ENCODE measurements at regions not wholly inside any gene's neighbourhood (a gene's known extent, or its start where the extent isn't known, plus 50 kb on each side); places are given as distances from the start of the nearest gene placed in this dataset.

DNA sequence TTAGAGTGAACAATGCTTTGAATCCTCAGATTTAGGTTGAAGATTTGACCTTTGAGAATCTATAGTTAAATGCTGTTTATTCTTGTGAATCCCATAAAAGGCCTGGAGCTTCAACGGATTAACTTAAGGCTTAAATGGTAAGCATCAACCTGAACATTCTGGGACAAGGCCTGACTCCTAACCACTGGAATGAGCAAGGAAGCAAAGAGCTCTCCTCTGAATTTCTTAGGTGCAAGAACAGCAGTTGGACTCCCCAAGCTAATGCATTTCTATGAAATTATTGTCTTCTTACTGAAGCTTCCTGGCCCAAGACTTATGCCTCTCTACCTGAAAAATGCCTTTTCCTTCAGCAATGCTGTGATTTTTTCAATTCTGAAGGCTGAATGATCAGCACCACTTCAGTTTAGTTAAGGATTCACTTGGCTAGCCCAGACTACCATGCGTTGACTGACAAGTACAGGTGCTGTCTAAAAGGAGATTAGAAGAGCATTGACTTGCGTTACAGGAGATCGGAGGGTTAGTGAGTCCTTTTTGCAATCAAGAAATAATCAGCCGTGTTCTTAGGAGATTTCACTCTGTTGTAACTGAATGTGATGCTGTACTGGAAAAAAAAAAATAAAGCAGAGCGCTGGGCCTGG lies 178.5 kb downstream of the ZC3H11B start:
- DNase-seq (ENCODE audit: low read depth in 1 of 2, low spot score in 1 of 2), result no peak
- ChIA-PET POLR2A (no interaction called here), CTCF (no interaction called here)
- Histone ChIP-seq H3K9me3 (no peaks in the 10 kb centered on the region), H3K4me2 (no peak overlapping the region), H3K4me1 (no peaks in the 10 kb centered on the region), H3K27ac (no peak overlapping the region), H3K4me3 (no peak overlapping the region)
- FAIRE-seq, result no peak
- TF ChIP-seq CBX2 (IDR thresholded peaks at IDR 0.05; ENCODE audit: borderline replicate concordance, low read depth) (no peak), RCOR1 (IDR thresholded peaks at IDR 0.05; ENCODE audit: low read depth, low read length) (no peak), EP300 (IDR thresholded peaks at IDR 0.05) (no peak), TFCP2L1 (CRISPR knock-in tag; IDR thresholded peaks at IDR 0.05) (no peak), CBX8 (IDR thresholded peaks at IDR 0.05) (no peak), MYC (IDR thresholded peaks at IDR 0.05; ENCODE audit: borderline replicate concordance, low read length) (no peak), POLR2AphosphoS2 (conservative IDR thresholded peaks at IDR 0.05; ENCODE audit: low read length) (no peak), KDM5A (IDR thresholded peaks at IDR 0.05) (no peak), RARB (CRISPR knock-in tag; IDR thresholded peaks at IDR 0.05) (no peak), NFE2L2 (conservative IDR thresholded peaks at IDR 0.05; ENCODE audit: low read length) (no peak), MAFK (IDR thresholded peaks at IDR 0.05; ENCODE audit: partially characterized antibody) (no peak), RNF2 (IDR thresholded peaks at IDR 0.05; ENCODE audit: borderline replicate concordance, low read depth) (no peak), EHMT2 (IDR thresholded peaks at IDR 0.05; ENCODE audit: low read depth) (no peak), KDM1A (IDR thresholded peaks at IDR 0.05; ENCODE audit: low read depth) (no peak), GATA3 (IDR thresholded peaks at IDR 0.05; ENCODE audit: borderline replicate concordance) (no peak), POLR2A (IDR thresholded peaks at IDR 0.05; ENCODE audit: low read length) (no peak), FOSL2 (IDR thresholded peaks at IDR 0.05) (no peak), FOSL2 (CRISPR knock-in tag; IDR thresholded peaks at IDR 0.05) (no peak), ZNF302 (CRISPR knock-in tag; IDR thresholded peaks at IDR 0.05) (no peak), MAX (IDR thresholded peaks at IDR 0.05) (no peak)
- TF ChIP-seq, protein P1, sequence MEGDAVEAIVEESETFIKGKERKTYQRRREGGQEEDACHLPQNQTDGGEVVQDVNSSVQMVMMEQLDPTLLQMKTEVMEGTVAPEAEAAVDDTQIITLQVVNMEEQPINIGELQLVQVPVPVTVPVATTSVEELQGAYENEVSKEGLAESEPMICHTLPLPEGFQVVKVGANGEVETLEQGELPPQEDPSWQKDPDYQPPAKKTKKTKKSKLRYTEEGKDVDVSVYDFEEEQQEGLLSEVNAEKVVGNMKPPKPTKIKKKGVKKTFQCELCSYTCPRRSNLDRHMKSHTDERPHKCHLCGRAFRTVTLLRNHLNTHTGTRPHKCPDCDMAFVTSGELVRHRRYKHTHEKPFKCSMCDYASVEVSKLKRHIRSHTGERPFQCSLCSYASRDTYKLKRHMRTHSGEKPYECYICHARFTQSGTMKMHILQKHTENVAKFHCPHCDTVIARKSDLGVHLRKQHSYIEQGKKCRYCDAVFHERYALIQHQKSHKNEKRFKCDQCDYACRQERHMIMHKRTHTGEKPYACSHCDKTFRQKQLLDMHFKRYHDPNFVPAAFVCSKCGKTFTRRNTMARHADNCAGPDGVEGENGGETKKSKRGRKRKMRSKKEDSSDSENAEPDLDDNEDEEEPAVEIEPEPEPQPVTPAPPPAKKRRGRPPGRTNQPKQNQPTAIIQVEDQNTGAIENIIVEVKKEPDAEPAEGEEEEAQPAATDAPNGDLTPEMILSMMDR (IDR thresholded peaks at IDR 0.05), result no peak
- no peak for ATAC-seq
- 86% methylated on average over 6 of the region's 6 CpGs for WGBS (ENCODE audit: missing lambda C conversion rate)

DNA sequence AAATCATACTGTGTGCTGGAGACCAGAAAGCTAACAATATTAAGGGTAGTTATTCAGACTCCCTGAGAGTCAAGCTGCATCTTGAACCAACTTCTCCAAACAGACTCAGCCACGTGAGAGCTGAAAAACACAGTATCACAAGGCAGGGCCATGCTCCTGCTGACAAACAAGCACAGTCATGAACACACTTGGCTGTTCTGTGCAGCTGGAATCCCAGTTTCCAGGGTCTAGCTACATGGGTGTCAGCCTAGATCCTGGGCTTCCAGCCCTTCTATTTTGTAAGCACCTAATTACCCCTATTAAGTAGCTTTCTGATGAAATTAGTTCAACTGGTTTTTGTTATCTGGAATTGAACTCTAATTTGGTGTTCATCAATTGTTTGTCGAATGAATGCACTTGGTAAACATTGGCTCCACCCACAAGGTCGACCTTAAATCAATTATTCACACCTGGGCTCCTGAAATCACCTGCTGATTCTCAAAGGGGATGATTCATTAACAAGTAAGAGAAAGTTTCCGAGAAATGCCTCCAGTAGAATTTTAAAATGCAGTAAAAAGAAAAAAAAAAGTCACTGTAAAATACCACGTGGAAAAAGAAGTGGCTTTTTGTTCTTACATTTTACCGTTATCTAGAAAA lies 179.3 kb downstream of the ZC3H11B start:
- DNase-seq (ENCODE audit: low read depth in 1 of 2, low spot score in 1 of 2) (no peak), FAIRE-seq (no peak), ATAC-seq (no peak)
- no peak overlapping the region for H3K27ac ChIP-seq
- no peaks in the 10 kb centered on the region for H3K4me1 ChIP-seq
- CTCF ChIA-PET, result no interaction called here
- 58% methylated on average over 6 of the region's 6 CpGs for WGBS (ENCODE audit: missing lambda C conversion rate)
- H3K4me2 ChIP-seq, result no peak overlapping the region
- no peak for TF ChIP-seq ZC3H11A (IDR thresholded peaks at IDR 0.05)
- TF ChIP-seq POLR2A (IDR thresholded peaks at IDR 0.05; ENCODE audit: low read length), result no peak
- TF ChIP-seq BHLHE40 (IDR thresholded peaks at IDR 0.05; ENCODE audit: low read depth, low read length), result no peak
- no peak for TF ChIP-seq ZNF302 (CRISPR knock-in tag; IDR thresholded peaks at IDR 0.05)
- H3K9me3 ChIP-seq, result no peaks in the 10 kb centered on the region
- POLR2A ChIA-PET, result interaction anchor here (0.6 kb wide), 1 partner anchor 1115 kb away, joined by 6 read pairs; no protein-coding TSS in a partner anchor
- no peak overlapping the region for H3K4me3 ChIP-seq

DNA sequence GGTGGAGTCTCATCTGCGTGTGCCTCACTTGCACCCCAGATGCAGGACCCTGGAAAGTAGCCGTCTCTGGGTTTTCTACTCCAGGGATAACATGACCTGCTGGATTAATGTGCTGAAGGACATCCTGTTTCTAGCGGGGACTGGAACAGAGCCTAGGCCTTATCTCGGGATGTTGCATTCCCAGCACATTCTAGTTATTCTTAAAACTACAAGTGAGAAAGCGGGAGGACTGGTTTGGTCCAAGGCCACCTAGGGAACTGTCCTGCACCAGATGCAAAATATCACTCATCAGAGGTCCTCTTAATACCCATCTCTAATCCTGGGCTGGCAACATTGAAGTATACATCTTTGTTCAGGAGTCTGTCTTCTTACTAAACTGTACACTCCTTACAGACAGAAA lies 179.9 kb downstream of the ZC3H11B start:
- Histone ChIP-seq H3K27ac (no peak overlapping the region), H3K4me3 (no peak overlapping the region), H3K4me2 (no peak overlapping the region), H3K4me1 (no peaks in the 10 kb centered on the region), H3K9me3 (no peaks in the 10 kb centered on the region)
- POLR2A ChIA-PET, result no interaction called here
- 86% methylated on average over 5 of the region's 5 CpGs for WGBS (ENCODE audit: missing lambda C conversion rate)
- DNase-seq (ENCODE audit: low read depth in 1 of 2, low spot score in 1 of 2) (no peak), ATAC-seq (0 out of 6 replicates have a peak, but pooled peaks of 1 of the 2 experiments have one; percentile 19), FAIRE-seq (no peak)
- TF ChIP-seq HEYL (CRISPR knock-in tag; IDR thresholded peaks at IDR 0.05) (no peak), ZFP36 (IDR thresholded peaks at IDR 0.05; ENCODE audit: borderline replicate concordance, partially characterized antibody) (no peak), HOXB13 (CRISPR knock-in tag; IDR thresholded peaks at IDR 0.05; ENCODE audit: low read depth) (no peak), EHF (CRISPR knock-in tag; IDR thresholded peaks at IDR 0.05) (no peak), NPAS2 (CRISPR knock-in tag; IDR thresholded peaks at IDR 0.05; ENCODE audit: borderline replicate concordance) (no peak), RCOR1 (IDR thresholded peaks at IDR 0.05; ENCODE audit: low read depth, low read length) (no peak), BHLHE40 (IDR thresholded peaks at IDR 0.05; ENCODE audit: low read depth, low read length) (no peak), E2F6 (IDR thresholded peaks at IDR 0.05; ENCODE audit: borderline replicate concordance, low read depth) (no peak), NR3C1 (IDR thresholded peaks at IDR 0.05) (no peak)
- TF ChIP-seq, protein P2, sequence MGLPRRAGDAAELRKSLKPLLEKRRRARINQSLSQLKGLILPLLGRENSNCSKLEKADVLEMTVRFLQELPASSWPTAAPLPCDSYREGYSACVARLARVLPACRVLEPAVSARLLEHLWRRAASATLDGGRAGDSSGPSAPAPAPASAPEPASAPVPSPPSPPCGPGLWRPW (IDR thresholded peaks at IDR 0.05), result no peak
- CTCF ChIA-PET, result no interaction called here

Data from A549 (cell line).